ENCODE measurements at regions not wholly inside any gene's neighbourhood (a gene's known extent, or its start where the extent isn't known, plus 50 kb on each side); places are given as distances from the start of the nearest gene placed in this dataset.

GRCh38 chr6:33964387-33964786 lies 160.6 kb upstream of the MLN start:
- TF ChIP-seq, protein P1, sequence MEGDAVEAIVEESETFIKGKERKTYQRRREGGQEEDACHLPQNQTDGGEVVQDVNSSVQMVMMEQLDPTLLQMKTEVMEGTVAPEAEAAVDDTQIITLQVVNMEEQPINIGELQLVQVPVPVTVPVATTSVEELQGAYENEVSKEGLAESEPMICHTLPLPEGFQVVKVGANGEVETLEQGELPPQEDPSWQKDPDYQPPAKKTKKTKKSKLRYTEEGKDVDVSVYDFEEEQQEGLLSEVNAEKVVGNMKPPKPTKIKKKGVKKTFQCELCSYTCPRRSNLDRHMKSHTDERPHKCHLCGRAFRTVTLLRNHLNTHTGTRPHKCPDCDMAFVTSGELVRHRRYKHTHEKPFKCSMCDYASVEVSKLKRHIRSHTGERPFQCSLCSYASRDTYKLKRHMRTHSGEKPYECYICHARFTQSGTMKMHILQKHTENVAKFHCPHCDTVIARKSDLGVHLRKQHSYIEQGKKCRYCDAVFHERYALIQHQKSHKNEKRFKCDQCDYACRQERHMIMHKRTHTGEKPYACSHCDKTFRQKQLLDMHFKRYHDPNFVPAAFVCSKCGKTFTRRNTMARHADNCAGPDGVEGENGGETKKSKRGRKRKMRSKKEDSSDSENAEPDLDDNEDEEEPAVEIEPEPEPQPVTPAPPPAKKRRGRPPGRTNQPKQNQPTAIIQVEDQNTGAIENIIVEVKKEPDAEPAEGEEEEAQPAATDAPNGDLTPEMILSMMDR (IDR thresholded peaks at IDR 0.05): no peak
- TF ChIP-seq POLR2A (IDR thresholded peaks at IDR 0.05): no peak
